Mammary epithelial cell (primary cell): ENCODE measurements at regions not wholly inside any gene's neighbourhood (a gene's known extent, or its start where the extent isn't known, plus 50 kb on each side); places are given as distances from the start of the nearest gene placed in this dataset.

ENCODE experiments used
- EZH2 ChIP-seq: IDR thresholded peaks from 2 replicates; pipeline ENCODE4 v1.6.1; 2012; ENCODE audit warnings: low read length, inconsistent platforms, borderline replicate concordance
- TF ChIP-seq, protein P1 (sequence below), 2 donors: IDR thresholded peaks in 1 of 2; conservative IDR thresholded peaks in 1 of 2; 2 replicates each; pipeline ENCODE4 v1.5.1; 2011 to 2012; ENCODE audit warnings: inconsistent platforms in 2 of 2, low read length in 2 of 2, mild to moderate bottlenecking in 2 of 2, control low read depth in 1 of 2, low read depth in 1 of 2; ENCODE audit not compliant: insufficient read depth in 1 of 2; ENCODE audit errors: extremely low read depth in 1 of 2

DNA sequence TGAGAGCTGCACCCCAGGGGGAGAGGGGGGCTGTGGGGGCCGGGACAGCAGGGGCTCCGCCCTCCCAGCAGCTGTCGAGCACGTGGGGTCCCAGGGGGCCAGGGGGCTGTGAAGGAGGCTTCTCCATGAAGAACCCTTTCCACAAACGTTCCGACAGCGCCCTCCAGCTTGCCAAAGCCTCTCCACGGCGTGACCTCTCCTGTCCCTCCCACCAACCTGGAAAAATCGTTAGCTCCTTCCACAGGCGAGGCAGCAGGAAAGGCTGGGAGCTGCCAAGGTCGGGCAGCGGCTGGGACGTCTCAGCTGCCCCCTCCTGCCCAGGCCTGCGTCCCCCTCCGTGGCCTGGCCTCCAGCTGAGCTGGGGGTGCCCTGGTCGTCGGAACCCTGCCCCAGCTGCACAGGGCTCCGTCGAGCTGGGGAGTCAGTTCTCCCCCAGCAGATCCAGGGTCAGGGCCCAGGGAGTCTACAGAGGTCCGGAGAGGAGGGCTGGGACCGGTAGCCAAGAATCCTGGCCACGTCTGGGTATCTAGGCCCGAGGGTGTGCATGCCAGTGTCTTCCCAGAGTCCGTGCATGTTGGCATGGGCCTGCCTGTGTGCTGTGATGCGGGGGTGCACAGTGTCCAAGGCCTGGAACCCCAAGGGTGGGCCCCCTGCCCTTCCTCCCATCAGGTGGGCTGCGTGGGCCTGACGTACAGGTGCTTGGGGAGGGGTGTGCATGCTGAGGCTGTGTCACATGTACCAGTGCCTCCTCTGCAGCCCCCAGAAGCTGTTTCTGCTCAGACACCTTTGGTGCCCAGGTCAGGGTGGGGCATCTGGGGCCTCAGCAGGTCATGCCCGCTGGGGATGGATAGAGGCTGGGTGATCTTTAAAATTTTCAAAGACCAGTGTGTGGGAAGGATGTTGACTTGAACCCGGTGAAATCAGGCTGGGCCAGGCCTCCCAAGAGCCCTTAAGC, 66.5 kb downstream of the UNCX start:
- TF ChIP-seq, protein P1, sequence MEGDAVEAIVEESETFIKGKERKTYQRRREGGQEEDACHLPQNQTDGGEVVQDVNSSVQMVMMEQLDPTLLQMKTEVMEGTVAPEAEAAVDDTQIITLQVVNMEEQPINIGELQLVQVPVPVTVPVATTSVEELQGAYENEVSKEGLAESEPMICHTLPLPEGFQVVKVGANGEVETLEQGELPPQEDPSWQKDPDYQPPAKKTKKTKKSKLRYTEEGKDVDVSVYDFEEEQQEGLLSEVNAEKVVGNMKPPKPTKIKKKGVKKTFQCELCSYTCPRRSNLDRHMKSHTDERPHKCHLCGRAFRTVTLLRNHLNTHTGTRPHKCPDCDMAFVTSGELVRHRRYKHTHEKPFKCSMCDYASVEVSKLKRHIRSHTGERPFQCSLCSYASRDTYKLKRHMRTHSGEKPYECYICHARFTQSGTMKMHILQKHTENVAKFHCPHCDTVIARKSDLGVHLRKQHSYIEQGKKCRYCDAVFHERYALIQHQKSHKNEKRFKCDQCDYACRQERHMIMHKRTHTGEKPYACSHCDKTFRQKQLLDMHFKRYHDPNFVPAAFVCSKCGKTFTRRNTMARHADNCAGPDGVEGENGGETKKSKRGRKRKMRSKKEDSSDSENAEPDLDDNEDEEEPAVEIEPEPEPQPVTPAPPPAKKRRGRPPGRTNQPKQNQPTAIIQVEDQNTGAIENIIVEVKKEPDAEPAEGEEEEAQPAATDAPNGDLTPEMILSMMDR (conservative IDR thresholded peaks at IDR 0.05 in 1 of 2, IDR thresholded peaks at IDR 0.05 in 1 of 2; ENCODE audit: extremely low read depth in 1 of 2, insufficient read depth in 1 of 2, low read depth in 1 of 2, low read length in 2 of 2): no peak
- TF ChIP-seq EZH2: no peak
